Body of pancreas (tissue), 4 donors: ENCODE measurements at regions not wholly inside any gene's neighbourhood (a gene's known extent, or its start where the extent isn't known, plus 50 kb on each side); places are given as distances from the start of the nearest gene placed in this dataset.

Experiments
- POLR2A ChIP-seq, 3 donors: fragments of 450-650 bp; IDR thresholded peaks; one replicate each; pipeline ENCODE4 v1.6.1; 2016; ENCODE audit warnings: antibody characterized with exemption in 3 of 3, mild to moderate bottlenecking in 2 of 3
- TF ChIP-seq, protein P1 (sequence below), 7 experiments: fragments of 450-650 bp in 4 of 7; fragments of 200-600 bp in 3 of 7; sonication (generic) in 3 of 7; IDR thresholded peaks; one replicate each; pipeline ENCODE4 v1.5.1; 2016 to 2019; ENCODE audit warnings: antibody characterized with exemption in 7 of 7

DNA sequence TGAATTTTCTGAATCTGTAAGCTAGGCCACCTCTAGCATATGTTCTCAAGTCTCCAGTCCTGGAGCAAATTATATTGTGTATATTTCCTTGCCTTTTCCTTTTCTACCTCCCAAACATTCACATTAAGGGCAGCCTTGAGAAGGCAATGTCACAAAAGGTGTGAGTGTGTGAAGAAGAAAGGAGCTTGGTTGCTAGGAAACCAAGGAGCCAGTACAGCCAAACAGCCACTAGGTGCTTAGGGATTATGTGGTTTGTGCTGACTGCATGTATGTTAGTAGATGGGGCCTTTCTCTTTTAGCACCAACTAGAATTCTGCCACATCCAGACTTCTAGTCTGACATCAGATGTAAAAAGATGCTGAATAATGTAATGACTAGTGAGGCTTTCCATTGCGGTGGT is 118.8 kb upstream of the DAZL start:
- TF ChIP-seq, protein P1, sequence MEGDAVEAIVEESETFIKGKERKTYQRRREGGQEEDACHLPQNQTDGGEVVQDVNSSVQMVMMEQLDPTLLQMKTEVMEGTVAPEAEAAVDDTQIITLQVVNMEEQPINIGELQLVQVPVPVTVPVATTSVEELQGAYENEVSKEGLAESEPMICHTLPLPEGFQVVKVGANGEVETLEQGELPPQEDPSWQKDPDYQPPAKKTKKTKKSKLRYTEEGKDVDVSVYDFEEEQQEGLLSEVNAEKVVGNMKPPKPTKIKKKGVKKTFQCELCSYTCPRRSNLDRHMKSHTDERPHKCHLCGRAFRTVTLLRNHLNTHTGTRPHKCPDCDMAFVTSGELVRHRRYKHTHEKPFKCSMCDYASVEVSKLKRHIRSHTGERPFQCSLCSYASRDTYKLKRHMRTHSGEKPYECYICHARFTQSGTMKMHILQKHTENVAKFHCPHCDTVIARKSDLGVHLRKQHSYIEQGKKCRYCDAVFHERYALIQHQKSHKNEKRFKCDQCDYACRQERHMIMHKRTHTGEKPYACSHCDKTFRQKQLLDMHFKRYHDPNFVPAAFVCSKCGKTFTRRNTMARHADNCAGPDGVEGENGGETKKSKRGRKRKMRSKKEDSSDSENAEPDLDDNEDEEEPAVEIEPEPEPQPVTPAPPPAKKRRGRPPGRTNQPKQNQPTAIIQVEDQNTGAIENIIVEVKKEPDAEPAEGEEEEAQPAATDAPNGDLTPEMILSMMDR (IDR thresholded peaks at IDR 0.05): no peak
- TF ChIP-seq POLR2A (IDR thresholded peaks at IDR 0.05): no peak
